Suprapubic skin (tissue), 4 donors: ENCODE measurements at regions not wholly inside any gene's neighbourhood (a gene's known extent, or its start where the extent isn't known, plus 50 kb on each side); places are given as distances from the start of the nearest gene placed in this dataset.
"Not testable (repeated sequence)": the region's sequence is repeated elsewhere in the genome, so short reads cannot be mapped to it uniquely, and the experiment has no call there.

Experiments
- DNase-seq, 2 donors: peaks; one replicate each; pipeline ENCODE4 v3.0.0-alpha.2; 2019; ENCODE audit warnings: low spot score in 2 of 2
- H3K27ac ChIP-seq: fragments of 200-600 bp; sonication (generic); one replicate; pipeline ENCODE4 v1.5.1; 2019
- H3K27me3 ChIP-seq: fragments of 200-600 bp; sonication (generic); one replicate; pipeline ENCODE4 v1.5.1; 2019
- H3K36me3 ChIP-seq: fragments of 200-600 bp; sonication (generic); one replicate; pipeline ENCODE4 v1.5.1; 2019
- H3K4me1 ChIP-seq: fragments of 200-600 bp; sonication (generic); one replicate; pipeline ENCODE4 v1.5.1; 2019
- H3K4me3 ChIP-seq: fragments of 200-600 bp; sonication (generic); one replicate; pipeline ENCODE4 v1.5.1; 2019; ENCODE audit warnings: mild to moderate bottlenecking
- H3K9me3 ChIP-seq: fragments of 200-600 bp; sonication (generic); one replicate; pipeline ENCODE4 v1.5.1; 2019
- EP300 ChIP-seq: sonication (generic); formaldehyde crosslinking; IDR thresholded peaks from one replicate; pipeline ENCODE4 v1.6.1; 2017; ENCODE audit warnings: antibody characterized with exemption
- POLR2A ChIP-seq, 2 donors: fragments of 450-650 bp; IDR thresholded peaks; one replicate each; pipeline ENCODE4 v1.6.1; 2017; ENCODE audit warnings: antibody characterized with exemption in 2 of 2, mild to moderate bottlenecking in 2 of 2, moderate library complexity in 2 of 2
- POLR2AphosphoS5 ChIP-seq, 3 donors: sonication (generic); formaldehyde crosslinking; IDR thresholded peaks; one replicate each; pipeline ENCODE4 v1.6.1; 2017; ENCODE audit warnings: antibody characterized with exemption in 3 of 3
- WGBS: methylation state at CpG from one replicate; pipeline ENCODE4 v1.1.5; 2018; 5-methylcytosine and 5-hydroxymethylcytosine counted together
- TF ChIP-seq, protein P1 (sequence below), 2 donors: fragments of 200-600 bp in 1 of 2; fragments of 450-650 bp in 1 of 2; sonication (generic) in 1 of 2; IDR thresholded peaks; one replicate each; pipeline ENCODE4 v1.5.1; 2016 to 2019; ENCODE audit warnings: antibody characterized with exemption in 2 of 2, mild to moderate bottlenecking in 1 of 2, moderate library complexity in 1 of 2

DNA sequence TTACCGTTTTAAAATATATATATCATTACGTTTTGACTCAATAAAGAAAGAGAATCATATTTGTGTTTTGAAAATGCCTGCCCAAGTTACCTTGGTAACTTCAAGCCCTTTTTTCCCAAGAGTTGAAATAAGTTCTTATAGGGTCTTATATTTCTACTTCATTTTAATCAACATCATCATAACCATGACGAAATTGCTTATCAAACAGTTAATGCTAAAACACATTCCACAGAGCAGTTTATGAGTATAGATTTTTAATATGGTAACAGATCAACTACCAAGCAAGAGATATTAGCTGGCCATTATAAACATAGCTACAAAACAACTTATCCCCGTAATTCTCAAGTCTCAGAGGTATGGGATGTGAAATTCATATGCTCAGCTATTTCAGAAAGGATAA is 197.9 kb upstream of the LRRTM4 start:
- 88% methylated on average over 4 of the region's 4 CpGs for WGBS
- H3K27me3 ChIP-seq = no peaks in the 10 kb centered on the region
- DNase-seq = no peak
- TF ChIP-seq POLR2AphosphoS5 (IDR thresholded peaks at IDR 0.05) (no peak), POLR2A (IDR thresholded peaks at IDR 0.05) (no peak), EP300 (no peak)
- TF ChIP-seq, protein P1, sequence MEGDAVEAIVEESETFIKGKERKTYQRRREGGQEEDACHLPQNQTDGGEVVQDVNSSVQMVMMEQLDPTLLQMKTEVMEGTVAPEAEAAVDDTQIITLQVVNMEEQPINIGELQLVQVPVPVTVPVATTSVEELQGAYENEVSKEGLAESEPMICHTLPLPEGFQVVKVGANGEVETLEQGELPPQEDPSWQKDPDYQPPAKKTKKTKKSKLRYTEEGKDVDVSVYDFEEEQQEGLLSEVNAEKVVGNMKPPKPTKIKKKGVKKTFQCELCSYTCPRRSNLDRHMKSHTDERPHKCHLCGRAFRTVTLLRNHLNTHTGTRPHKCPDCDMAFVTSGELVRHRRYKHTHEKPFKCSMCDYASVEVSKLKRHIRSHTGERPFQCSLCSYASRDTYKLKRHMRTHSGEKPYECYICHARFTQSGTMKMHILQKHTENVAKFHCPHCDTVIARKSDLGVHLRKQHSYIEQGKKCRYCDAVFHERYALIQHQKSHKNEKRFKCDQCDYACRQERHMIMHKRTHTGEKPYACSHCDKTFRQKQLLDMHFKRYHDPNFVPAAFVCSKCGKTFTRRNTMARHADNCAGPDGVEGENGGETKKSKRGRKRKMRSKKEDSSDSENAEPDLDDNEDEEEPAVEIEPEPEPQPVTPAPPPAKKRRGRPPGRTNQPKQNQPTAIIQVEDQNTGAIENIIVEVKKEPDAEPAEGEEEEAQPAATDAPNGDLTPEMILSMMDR (IDR thresholded peaks at IDR 0.05) = no peak
- H3K4me1 ChIP-seq = no peaks in the 10 kb centered on the region
- no peaks in the 10 kb centered on the region for H3K36me3 ChIP-seq
- H3K27ac ChIP-seq = no peak overlapping the region
- no peak overlapping the region for H3K4me3 ChIP-seq
- no peaks in the 10 kb centered on the region for H3K9me3 ChIP-seq

DNA sequence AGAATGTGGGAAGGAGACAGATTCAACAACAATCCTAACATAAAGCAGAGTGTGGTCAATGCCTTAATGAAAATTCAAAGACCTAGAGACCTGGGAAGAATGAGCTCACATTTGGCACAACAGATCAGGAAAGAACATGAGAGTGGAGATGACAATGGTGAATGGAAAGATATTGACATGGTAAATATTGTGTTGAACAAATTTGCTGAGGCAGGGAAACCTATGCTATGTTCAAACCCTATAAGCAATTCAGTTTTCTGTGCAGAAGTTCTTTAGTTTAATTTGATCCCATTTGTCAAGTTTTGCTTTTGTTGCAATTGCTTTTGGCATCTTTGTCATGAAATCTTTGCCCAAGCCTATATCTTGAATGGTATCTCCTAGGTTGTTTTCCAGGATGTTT is 199.4 kb upstream of the LRRTM4 start:
- TF ChIP-seq EP300 = no peak
- no peak for TF ChIP-seq POLR2A (IDR thresholded peaks at IDR 0.05)
- no peak for TF ChIP-seq POLR2AphosphoS5 (IDR thresholded peaks at IDR 0.05)
- TF ChIP-seq, protein P1 (IDR thresholded peaks at IDR 0.05) = no peak
- Histone ChIP-seq H3K4me3 (no peak overlapping the region), H3K9me3 (no peaks in the 10 kb centered on the region), H3K27ac (no peak overlapping the region), H3K4me1 (no peaks in the 10 kb centered on the region), H3K36me3 (no peaks in the 10 kb centered on the region), H3K27me3 (no peaks in the 10 kb centered on the region)
- no peak for DNase-seq

DNA sequence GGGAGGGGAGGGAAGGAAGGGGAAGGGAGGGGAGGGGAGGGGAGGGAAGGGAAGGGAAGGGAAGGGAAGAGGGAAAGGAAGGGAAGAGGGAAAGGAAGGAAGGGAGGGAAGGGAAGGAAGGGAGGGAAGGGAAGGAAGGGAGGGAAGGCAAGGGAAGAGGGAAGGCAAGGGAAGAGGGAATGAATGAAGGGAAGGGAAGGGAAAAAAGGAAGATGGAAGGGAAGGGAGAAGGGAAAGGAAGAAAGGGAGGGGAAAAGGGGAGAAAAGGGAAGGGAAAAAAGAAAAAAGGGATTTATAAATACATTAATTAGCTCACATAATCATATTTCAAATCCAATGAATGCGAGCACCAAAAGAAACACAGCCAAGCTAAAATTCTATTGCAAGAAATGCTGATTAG is 202.9 kb upstream of the LRRTM4 start:
- DNase-seq = no peak
- 95% methylated on average over 1 of the region's 1 CpG for WGBS

DNA sequence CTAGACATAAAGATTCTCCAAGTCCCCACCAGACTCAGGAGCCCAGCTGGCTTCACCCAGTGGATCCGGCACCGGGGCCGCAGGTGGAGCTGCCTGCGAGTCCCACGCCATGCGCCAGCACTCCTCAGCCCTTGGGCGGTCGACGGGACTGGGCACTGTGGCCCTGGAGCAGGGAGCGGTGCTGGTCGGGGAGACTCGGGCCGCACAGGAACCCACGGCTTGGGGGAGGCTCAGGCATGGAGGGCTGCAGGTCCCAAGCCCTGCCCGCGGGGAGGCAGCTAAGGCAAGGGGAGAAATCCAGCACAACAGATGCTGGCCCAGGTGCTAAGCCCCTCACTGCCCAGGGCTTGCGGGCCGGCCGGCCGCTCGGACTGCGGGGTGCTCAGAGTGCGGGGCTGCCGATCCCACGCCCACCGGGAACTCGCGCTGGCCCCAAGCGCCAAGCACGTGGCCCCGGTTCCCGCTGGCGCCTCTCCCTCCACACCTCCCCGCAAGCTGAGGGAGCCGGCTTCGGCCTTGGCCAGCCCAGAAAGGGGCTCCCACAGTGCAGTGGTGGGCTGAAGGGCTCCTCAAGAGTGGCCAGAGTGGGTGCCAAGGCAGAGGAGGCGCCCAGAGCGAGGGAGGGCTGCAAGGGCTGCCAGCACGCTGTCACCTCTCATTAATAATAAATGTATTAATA is 212.6 kb upstream of the LRRTM4 start:
- H3K4me1 ChIP-seq, H3K36me3 ChIP-seq, DNase-seq, H3K27ac ChIP-seq, H3K9me3 ChIP-seq, H3K27me3 ChIP-seq, H3K4me3 ChIP-seq: not testable (repeated sequence)
- WGBS = 93% methylated on average over 16 of the region's 39 CpGs

More for the DNA sequence above, 202.9 kb upstream of the LRRTM4 start:
- Histone ChIP-seq H3K27ac (no peak overlapping the region), H3K4me3 (no peak overlapping the region), H3K36me3 (no peaks in the 10 kb centered on the region), H3K4me1 (no peaks in the 10 kb centered on the region), H3K9me3 (no peaks in the 10 kb centered on the region), H3K27me3 (no peaks in the 10 kb centered on the region)
- no peak for TF ChIP-seq POLR2AphosphoS5 (IDR thresholded peaks at IDR 0.05)
- TF ChIP-seq POLR2A (IDR thresholded peaks at IDR 0.05) = no peak
- TF ChIP-seq, protein P1 (IDR thresholded peaks at IDR 0.05) = no peak
- no peak for TF ChIP-seq EP300

DNA sequence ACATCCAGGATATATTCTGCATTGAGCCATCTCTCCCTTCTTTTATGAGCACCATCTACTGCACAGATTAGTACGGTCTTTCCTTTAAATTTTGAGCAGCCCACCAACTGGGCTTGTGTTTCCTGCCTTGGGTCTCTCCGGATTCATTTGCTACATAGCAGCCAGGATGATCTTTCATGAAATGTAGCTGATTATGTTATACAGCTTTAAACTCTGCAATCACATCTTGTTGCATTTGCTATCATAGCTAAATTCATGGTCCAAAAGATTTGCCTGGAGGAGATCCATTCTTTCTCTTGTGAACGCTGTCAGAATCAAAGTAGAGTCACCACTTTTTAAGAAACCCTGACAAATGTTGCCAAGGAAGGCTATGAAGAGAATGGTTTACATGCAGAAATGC is 215.1 kb upstream of the LRRTM4 start:
- DNase-seq = no peak
- Histone ChIP-seq H3K27ac (no peak overlapping the region), H3K9me3 (peaks cover 3% of the 10 kb centered on the region), H3K4me1 (no peaks in the 10 kb centered on the region), H3K27me3 (no peaks in the 10 kb centered on the region), H3K4me3 (no peak overlapping the region), H3K36me3 (no peaks in the 10 kb centered on the region)
- 72% methylated on average over 3 of the region's 3 CpGs for WGBS
- no peak for TF ChIP-seq POLR2AphosphoS5 (IDR thresholded peaks at IDR 0.05)
- TF ChIP-seq, protein P1 (IDR thresholded peaks at IDR 0.05) = no peak
- no peak for TF ChIP-seq POLR2A (IDR thresholded peaks at IDR 0.05)
- no peak for TF ChIP-seq EP300

DNA sequence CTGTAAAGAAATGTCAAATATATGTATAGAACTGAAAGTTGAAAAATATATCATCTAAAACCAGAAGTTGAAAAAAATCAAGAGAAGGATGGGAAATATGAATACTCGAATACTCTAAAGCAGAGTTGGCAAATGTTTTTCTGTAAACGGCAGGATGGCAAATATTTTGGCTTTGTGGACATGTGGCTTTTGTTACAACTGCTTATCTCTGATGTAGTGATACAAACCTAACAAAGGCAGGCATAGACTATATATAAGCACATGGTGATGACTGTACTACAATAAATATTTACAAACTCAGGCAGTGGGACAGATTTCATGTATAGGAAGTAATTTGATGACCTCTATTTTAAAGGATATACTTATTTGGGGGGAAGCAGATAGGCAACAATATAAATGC is 224.6 kb upstream of the LRRTM4 start:
- H3K27me3 ChIP-seq = no peaks in the 10 kb centered on the region
- H3K4me3 ChIP-seq = no peak overlapping the region
- TF ChIP-seq POLR2A (IDR thresholded peaks at IDR 0.05) (no peak), EP300 (no peak), POLR2AphosphoS5 (IDR thresholded peaks at IDR 0.05) (no peak)
- TF ChIP-seq, protein P1 (IDR thresholded peaks at IDR 0.05) = no peak
- no peaks in the 10 kb centered on the region for H3K36me3 ChIP-seq
- 56% methylated on average over 2 of the region's 2 CpGs for WGBS
- H3K9me3 ChIP-seq = peaks cover 4% of the 10 kb centered on the region
- DNase-seq = no peak
- no peaks in the 10 kb centered on the region for H3K4me1 ChIP-seq
- H3K27ac ChIP-seq = no peak overlapping the region

DNA sequence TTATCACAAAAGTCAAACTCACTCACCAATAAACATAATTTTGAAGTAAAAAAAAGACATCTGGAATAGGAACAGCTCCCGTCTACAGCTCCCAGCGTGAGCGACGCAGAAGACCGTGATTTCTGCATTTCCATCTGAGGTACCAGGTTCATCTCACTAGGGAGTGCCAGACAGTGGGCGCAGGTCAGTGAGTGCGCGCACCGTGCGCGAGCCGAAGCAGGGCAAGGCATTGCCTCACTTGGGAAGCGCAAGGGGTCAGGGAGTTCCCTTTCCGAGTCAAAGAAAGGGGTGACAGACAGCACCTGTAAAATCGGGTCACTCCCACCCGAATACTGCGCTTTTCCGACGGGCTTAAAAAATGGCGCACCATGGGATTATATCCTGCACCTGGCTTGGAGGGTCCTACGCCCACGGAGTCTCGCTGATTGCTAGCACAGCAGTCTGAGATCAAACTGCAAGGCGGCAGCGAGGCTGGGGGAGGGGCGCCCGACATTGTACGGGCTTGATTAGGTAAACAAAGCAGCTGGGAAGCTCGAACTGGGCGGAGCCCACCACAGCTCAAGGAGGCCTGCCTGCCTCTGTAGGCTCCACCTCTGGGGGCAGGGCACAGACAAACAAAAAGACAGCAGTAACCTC is 231.7 kb upstream of the LRRTM4 start:
- not testable (repeated sequence) for H3K36me3 ChIP-seq, H3K27ac ChIP-seq, DNase-seq, H3K4me1 ChIP-seq, H3K9me3 ChIP-seq, H3K27me3 ChIP-seq, H3K4me3 ChIP-seq
- WGBS = 93% methylated on average over 20 of the region's 30 CpGs
